Activated naive CD8-positive, alpha-beta T cell treated with anti-CD3 and anti-CD28 coated beads, Interleukin-2, amount 50 U/mL, for 24 hours (primary cell): ENCODE measurements at regions not wholly inside any gene's neighbourhood (a gene's known extent, or its start where the extent isn't known, plus 50 kb on each side); places are given as distances from the start of the nearest gene placed in this dataset.

Experiments
- ATAC-seq: fragments of 150-1000 bp; cut with Tn5 transposase; one replicate; pipeline ENCODE4 v1.10.0; 2021
- DNase-seq: peaks from one replicate; pipeline ENCODE4 v3.0.0; 2021
- H3K27ac Mint-ChIP-seq: one replicate; pipeline ENCODE4 v1.8.0; 2021; ENCODE audit warnings: mild to moderate bottlenecking, mixed read lengths
- H3K27me3 Mint-ChIP-seq: one replicate; pipeline ENCODE4 v1.8.0; 2021; ENCODE audit warnings: mixed read lengths
- H3K36me3 Mint-ChIP-seq: one replicate; pipeline ENCODE4 v1.8.0; 2021; ENCODE audit warnings: low read depth, mixed read lengths
- H3K4me1 Mint-ChIP-seq: one replicate; pipeline ENCODE4 v1.8.0; 2021; ENCODE audit warnings: mixed read lengths
- H3K4me3 Mint-ChIP-seq: one replicate; pipeline ENCODE4 v1.8.0; 2021; ENCODE audit warnings: mild to moderate bottlenecking, moderate library complexity, mixed read lengths
- H3K9me3 Mint-ChIP-seq: one replicate; pipeline ENCODE4 v1.8.0; 2021; ENCODE audit warnings: mixed read lengths

DNA sequence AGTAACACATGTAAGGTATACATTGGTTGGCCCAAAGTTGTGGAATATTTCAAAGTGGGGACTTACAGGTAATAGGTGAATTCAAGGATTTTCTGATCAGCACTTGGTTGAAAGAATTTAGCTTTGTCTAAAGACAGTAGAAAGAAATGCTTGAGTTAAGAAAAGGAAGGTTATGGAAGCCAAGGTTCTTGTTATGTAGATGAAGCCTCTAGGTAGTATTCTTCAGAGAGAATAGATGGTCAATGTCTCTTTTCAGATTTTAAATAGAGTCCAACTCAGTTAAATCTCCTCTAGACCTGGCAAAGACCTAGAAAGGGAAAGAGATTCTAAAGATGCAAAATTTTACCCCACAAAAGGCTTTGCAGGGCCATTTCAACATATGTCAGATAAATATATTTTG lies 157.4 kb downstream of the ANKRD30B start:
- no peak overlapping the region for H3K4me3 Mint-ChIP-seq
- no peak overlapping the region for H3K27ac Mint-ChIP-seq
- no peaks in the 10 kb centered on the region for H3K36me3 Mint-ChIP-seq
- H3K4me1 Mint-ChIP-seq, result no peaks in the 10 kb centered on the region
- ATAC-seq, result no peak
- no peaks in the 10 kb centered on the region for H3K27me3 Mint-ChIP-seq
- no peak for DNase-seq
- H3K9me3 Mint-ChIP-seq, result no peaks in the 10 kb centered on the region

DNA sequence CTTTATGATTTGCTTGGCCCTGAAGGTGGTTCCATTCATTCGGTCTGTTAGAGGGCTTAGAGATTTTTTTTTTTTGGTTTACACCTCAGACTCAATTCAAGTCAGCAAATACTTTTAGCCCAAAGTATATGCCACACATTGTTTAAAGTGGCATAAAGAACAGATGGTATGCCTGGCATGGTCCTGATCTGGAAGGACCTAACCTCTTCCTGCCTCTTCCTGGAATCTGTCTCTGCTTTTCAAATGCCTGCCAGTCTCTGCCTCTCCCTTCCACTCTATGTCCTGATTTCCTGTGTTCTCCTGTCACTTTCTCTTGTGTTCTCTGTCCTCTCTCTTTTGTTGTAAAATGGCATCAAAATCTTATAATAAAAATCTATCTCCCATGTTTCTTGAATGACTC lies 158.0 kb downstream of the ANKRD30B start:
- H3K27me3 Mint-ChIP-seq, result no peaks in the 10 kb centered on the region

DNA sequence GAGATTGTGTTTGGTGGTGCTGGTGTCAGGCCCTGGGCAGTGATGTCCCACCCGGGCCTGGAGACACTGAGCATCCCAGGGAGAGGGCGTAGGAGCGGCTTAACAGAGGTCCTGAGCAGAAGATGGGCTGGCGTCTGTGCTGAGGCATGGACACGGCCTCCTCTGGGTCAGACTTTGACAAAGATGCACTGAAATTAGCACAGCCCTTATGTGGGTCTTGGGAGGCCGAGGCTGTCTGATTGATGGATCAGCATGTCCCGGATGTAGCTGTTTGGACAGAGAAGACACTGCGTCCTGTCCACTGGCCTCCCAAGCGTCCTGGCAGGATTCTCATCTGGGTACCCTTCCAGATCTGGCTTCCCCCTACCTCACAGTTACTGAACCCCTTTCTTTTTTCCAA lies 159.4 kb downstream of the ANKRD30B start:
- DNase-seq (no peak), ATAC-seq (no peak)
- Mint-ChIP-seq H3K4me1 (no peaks in the 10 kb centered on the region), H3K27ac (no peak overlapping the region), H3K36me3 (no peaks in the 10 kb centered on the region), H3K9me3 (no peaks in the 10 kb centered on the region), H3K4me3 (no peak overlapping the region), H3K27me3 (no peaks in the 10 kb centered on the region)

More for the DNA sequence above, 158.0 kb downstream of the ANKRD30B start:
- Mint-ChIP-seq H3K27ac (no peak overlapping the region), H3K9me3 (no peaks in the 10 kb centered on the region), H3K4me3 (no peak overlapping the region), H3K4me1 (no peaks in the 10 kb centered on the region), H3K36me3 (no peaks in the 10 kb centered on the region)
- DNase-seq, result no peak
- no peak for ATAC-seq

DNA sequence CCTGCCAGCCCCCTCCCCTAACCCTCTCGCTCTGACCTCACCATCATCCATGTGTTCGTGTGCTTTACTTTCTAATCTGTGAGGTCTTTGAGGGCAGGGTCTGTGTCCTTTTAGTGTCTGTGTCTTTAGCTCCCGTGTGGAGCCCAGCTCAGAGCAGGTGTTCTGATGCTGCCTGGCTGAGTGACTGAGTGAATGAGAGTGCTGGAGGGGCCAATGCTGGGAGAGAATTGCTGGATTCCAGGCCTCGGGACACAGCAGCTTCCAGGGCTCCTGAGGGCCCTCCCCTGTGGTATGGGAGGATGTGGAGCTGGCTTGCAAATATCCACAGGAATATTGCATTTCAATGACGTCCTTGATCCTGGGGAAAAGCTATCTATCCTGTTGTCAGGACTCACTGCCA lies 160.6 kb downstream of the ANKRD30B start:
- ATAC-seq, result no peak
- H3K9me3 Mint-ChIP-seq, result no peaks in the 10 kb centered on the region
- H3K27ac Mint-ChIP-seq, result no peak overlapping the region
- H3K4me3 Mint-ChIP-seq, result no peak overlapping the region
- DNase-seq, result no peak
- H3K27me3 Mint-ChIP-seq, result no peaks in the 10 kb centered on the region
- no peaks in the 10 kb centered on the region for H3K36me3 Mint-ChIP-seq
- no peaks in the 10 kb centered on the region for H3K4me1 Mint-ChIP-seq

DNA sequence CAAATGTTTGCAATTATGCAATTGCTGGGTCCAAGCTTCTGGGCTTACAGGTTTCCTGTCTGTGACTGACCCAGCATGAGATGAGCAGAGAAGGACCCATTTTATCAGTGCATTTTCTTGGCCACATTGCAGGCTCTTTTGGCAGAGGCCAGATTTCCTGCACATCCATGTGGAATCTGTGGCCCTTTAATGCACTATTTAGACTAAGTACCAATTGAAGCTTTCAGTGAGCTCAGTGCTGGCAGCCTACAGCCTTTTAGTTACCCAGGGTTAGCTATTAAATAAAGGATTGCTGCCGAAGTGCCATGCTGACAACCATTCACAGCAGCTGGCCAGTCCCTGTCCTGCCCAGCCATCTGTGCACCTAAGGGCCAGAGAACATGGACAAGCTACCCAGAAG lies 165.0 kb downstream of the ANKRD30B start:
- no peaks in the 10 kb centered on the region for H3K27me3 Mint-ChIP-seq
- H3K4me3 Mint-ChIP-seq, result no peak overlapping the region
- DNase-seq (no peak), ATAC-seq (no peak)
- H3K4me1 Mint-ChIP-seq, result no peaks in the 10 kb centered on the region
- H3K27ac Mint-ChIP-seq, result no peak overlapping the region
- no peaks in the 10 kb centered on the region for H3K36me3 Mint-ChIP-seq
- no peaks in the 10 kb centered on the region for H3K9me3 Mint-ChIP-seq

DNA sequence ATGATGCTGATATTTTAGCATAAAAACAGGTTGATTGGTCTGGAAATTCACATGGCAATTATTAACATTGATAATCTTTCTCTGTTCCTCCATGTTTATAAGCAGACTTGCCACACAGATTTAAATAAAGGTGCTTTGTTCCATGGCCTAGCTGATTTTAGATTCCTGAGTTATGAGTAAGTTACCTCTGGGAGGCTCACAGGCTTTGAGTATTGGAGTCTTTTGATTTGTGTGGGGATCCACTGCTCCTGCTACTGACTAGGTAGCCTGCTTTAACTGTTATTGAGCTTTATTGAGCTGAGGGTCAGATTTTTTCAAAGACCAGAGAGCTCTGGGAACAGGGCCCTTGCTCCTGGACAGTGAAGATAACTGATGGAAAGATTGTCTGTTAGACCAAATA lies 166.1 kb downstream of the ANKRD30B start:
- H3K36me3 Mint-ChIP-seq, result no peaks in the 10 kb centered on the region
- ATAC-seq, result no peak
- no peaks in the 10 kb centered on the region for H3K27me3 Mint-ChIP-seq
- H3K4me3 Mint-ChIP-seq, result no peak overlapping the region
- H3K4me1 Mint-ChIP-seq, result no peaks in the 10 kb centered on the region
- H3K27ac Mint-ChIP-seq, result no peak overlapping the region
- H3K9me3 Mint-ChIP-seq, result no peaks in the 10 kb centered on the region
- no peak for DNase-seq

DNA sequence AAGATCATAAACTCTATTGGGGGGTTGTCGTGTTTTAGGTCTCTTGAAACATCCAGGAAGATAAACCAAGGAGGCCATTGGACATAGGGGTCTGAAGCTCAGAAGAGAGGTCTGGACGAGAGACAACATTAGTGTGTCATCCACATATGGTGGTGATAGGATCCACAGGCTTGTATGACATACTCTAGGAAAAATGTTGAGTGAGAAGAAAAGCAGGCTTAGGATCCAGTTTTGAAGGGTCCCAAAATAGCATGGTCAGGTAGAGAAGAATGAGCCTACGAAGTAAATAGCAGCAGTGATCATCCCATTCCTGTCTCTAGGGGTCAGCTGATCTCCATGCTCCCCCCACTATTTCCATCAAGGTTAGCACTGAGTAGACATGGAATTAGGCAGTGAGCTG lies 166.8 kb downstream of the ANKRD30B start:
- H3K27me3 Mint-ChIP-seq, result no peaks in the 10 kb centered on the region
- ATAC-seq (no peak), DNase-seq (no peak)
- no peaks in the 10 kb centered on the region for H3K9me3 Mint-ChIP-seq
- no peak overlapping the region for H3K4me3 Mint-ChIP-seq
- H3K36me3 Mint-ChIP-seq, result no peaks in the 10 kb centered on the region
- H3K4me1 Mint-ChIP-seq, result no peaks in the 10 kb centered on the region
- no peak overlapping the region for H3K27ac Mint-ChIP-seq

DNA sequence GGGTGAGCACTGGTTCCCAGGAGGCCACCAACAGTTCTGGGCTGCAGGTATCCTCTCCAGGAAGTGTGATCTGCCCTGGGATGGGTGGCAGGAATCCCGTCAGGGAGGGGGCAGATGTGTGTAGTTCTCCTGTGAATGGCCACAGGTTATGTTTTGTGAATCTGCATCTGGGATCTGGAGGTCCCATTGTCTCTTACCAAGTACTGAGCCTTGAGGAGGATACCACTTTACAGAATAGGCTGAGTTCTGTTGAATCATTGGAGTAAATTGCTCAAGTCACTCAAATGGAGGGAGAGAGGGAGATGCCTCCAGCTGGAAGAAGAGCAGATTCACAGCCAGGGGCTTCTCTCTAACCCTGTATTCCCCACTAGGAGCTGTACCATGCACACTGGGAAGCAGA lies 168.2 kb downstream of the ANKRD30B start:
- no peak for ATAC-seq
- Mint-ChIP-seq H3K9me3 (no peaks in the 10 kb centered on the region), H3K36me3 (no peaks in the 10 kb centered on the region), H3K27me3 (no peaks in the 10 kb centered on the region), H3K4me3 (no peak overlapping the region), H3K4me1 (no peaks in the 10 kb centered on the region), H3K27ac (no peak overlapping the region)
- no peak for DNase-seq

DNA sequence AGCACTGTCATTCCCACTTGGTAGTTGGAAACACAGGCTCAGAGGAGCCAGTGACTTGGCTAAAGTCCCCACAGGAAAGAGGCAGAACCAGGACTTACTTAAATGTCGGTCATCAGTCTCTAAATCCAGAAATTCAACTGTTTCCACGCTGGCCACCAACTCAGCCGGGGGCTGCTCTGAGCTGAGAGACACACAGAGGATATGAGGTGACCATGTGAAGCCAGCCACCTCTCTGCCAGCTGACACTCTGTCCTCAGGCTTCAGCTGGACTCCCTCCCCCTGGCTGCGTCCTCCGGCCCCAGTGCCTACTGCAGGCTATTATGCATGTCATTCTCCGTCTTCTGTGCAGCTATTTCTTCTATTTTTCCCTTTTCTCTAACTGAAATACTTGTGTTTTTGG lies 168.9 kb downstream of the ANKRD30B start:
- DNase-seq (no peak), ATAC-seq (no peak)
- no peak overlapping the region for H3K27ac Mint-ChIP-seq
- H3K4me3 Mint-ChIP-seq, result no peak overlapping the region
- H3K27me3 Mint-ChIP-seq, result no peaks in the 10 kb centered on the region
- H3K36me3 Mint-ChIP-seq, result no peaks in the 10 kb centered on the region
- H3K4me1 Mint-ChIP-seq, result no peaks in the 10 kb centered on the region
- no peaks in the 10 kb centered on the region for H3K9me3 Mint-ChIP-seq

DNA sequence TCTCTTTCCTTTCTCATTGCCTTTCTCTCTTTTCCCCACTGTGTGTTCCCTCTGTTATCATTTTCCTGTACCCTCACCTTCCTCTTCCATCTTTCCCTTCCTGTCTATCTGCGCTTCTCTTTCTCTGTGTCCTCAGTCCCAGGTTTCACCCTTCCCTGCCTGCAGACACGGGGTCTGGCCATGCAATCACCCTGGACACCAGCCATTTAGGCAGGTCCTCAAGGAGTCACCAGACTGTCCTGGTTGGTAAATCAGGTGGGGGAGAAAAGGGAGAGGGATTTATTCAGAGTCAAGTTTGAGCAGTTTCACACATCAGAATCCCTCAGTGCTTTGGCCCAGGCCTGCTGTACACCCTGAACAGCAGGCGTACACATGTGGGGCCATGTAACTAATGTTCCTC lies 169.3 kb downstream of the ANKRD30B start:
- no peaks in the 10 kb centered on the region for H3K4me1 Mint-ChIP-seq
- H3K9me3 Mint-ChIP-seq, result no peaks in the 10 kb centered on the region
- no peak overlapping the region for H3K4me3 Mint-ChIP-seq
- no peaks in the 10 kb centered on the region for H3K27me3 Mint-ChIP-seq
- no peak for DNase-seq
- no peak overlapping the region for H3K27ac Mint-ChIP-seq
- no peak for ATAC-seq
- no peaks in the 10 kb centered on the region for H3K36me3 Mint-ChIP-seq

DNA sequence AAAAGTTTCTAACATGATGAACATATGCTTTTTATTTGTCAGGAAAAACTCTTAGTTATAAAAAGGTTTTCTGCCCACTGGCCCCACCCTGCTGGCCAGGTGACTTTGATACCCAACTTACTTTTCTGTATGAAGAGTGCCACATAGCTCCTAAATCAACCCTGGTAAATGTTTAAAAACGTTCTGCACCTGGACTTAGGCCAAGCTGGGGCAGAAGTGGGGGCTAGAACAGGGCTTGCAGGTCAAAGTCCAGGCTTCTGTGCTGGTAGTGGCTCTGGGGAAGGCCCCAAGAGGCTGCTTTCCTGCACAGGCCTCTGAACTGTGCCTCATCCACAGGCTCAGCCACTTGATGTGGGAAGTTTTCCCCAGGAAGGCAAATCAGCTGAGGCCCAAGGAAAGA lies 171.7 kb downstream of the ANKRD30B start:
- no peak for DNase-seq
- no peak overlapping the region for H3K27ac Mint-ChIP-seq
- no peaks in the 10 kb centered on the region for H3K9me3 Mint-ChIP-seq
- ATAC-seq, result no peak
- no peaks in the 10 kb centered on the region for H3K4me1 Mint-ChIP-seq
- no peak overlapping the region for H3K4me3 Mint-ChIP-seq
- H3K36me3 Mint-ChIP-seq, result no peaks in the 10 kb centered on the region
- H3K27me3 Mint-ChIP-seq, result no peaks in the 10 kb centered on the region

DNA sequence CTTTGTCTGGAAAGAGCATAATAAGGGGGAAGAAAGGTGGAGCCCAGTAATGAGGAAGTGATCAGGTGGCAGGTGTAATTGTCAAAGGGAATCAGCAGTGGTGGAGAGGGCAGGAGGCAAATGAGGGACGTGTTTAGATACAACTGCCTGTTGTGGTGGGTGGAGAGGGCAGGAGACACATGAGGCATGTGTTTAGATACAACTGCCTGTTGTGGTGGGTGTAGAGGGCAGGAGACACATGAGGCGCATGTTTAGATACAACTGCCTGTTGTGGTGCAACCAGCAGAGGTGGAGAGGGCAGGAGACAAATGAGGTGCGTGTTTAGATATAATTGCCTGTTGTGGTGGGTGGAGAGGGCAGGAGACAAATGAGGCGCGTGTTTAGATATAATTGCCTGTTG lies 173.1 kb downstream of the ANKRD30B start:
- H3K4me3 Mint-ChIP-seq, result no peak overlapping the region
- DNase-seq (no peak), ATAC-seq (no peak)
- H3K36me3 Mint-ChIP-seq, result no peaks in the 10 kb centered on the region
- H3K27ac Mint-ChIP-seq, result no peak overlapping the region
- no peaks in the 10 kb centered on the region for H3K4me1 Mint-ChIP-seq
- no peaks in the 10 kb centered on the region for H3K27me3 Mint-ChIP-seq
- no peaks in the 10 kb centered on the region for H3K9me3 Mint-ChIP-seq

DNA sequence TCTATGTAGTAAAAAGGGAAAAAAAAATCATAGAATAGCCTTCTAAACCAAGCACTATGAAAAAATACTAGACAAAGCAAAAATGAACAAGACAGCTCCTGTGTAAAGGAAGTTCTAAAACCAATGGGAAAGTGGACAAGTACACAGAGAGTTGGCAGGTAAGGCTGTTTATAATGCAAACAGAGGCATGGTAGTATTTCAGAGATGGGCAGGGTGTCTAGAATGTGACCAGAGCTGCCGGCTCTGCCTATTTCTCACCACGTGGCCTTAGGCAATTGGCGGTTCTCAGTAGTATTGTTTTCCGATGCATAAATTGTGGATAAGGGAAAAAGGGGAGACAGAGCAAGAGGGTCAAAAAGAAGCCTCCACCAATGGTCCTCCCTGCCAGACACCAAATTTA lies 173.6 kb downstream of the ANKRD30B start:
- no peak for ATAC-seq
- Mint-ChIP-seq H3K27ac (no peak overlapping the region), H3K36me3 (no peaks in the 10 kb centered on the region), H3K27me3 (no peaks in the 10 kb centered on the region), H3K4me3 (no peak overlapping the region), H3K4me1 (no peaks in the 10 kb centered on the region), H3K9me3 (no peaks in the 10 kb centered on the region)
- DNase-seq, result no peak

DNA sequence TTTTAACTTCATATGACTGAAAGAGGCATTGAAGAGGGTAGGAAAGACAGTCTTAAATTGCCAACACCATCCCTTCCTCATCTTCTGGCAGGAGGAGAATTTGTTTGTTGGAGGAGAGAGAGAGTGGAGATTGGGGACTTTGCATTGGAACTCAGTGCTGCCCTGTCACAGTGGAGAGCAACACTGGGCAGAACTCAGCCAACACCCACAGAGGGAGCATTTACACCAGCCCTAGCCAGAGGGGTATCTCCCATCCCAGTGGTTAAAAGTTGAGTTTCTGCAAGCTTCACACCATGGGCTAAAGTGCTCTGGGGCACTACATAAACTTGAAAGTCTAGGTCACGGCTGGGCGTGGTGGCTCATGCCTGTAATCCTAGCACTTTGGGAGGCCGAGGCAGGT lies 174.1 kb downstream of the ANKRD30B start:
- no peak for ATAC-seq
- Mint-ChIP-seq H3K36me3 (no peaks in the 10 kb centered on the region), H3K27ac (no peak overlapping the region), H3K4me3 (no peak overlapping the region), H3K4me1 (no peaks in the 10 kb centered on the region), H3K27me3 (no peaks in the 10 kb centered on the region), H3K9me3 (no peaks in the 10 kb centered on the region)
- no peak for DNase-seq

DNA sequence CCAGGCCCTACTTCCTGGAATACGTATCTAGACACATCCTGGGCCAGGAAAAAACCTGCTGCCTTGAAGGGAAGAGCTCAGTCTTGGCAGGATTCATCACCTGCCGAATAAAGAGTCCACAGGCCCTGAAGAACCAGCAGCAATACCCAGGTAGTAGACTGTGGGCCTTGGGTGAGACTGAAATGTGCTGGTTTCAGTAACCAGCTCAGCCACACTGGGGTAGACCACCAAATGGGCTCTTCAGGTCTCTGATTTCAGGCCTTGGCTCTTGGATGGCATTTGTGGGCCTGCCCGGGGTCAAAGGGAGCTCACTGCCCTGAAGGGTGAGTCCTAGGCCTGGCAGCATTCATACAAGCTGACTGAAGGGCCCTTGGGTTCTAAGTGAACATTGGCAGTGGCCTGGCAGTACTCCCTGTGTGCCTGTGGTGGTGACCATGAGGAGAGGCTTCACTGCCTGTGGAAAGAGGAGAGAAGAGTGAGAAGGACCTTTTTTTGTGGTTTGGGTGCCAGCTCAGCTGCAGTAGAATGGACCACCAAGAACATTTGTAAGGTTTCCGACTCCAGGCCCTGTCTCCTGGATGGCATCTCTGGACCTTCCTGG lies 175.1 kb downstream of the ANKRD30B start:
- H3K27me3 Mint-ChIP-seq, result no peaks in the 10 kb centered on the region
- H3K9me3 Mint-ChIP-seq, result no peaks in the 10 kb centered on the region
- no peaks in the 10 kb centered on the region for H3K36me3 Mint-ChIP-seq
- DNase-seq (no peak), ATAC-seq (no peak)
- no peaks in the 10 kb centered on the region for H3K4me1 Mint-ChIP-seq
- no peak overlapping the region for H3K27ac Mint-ChIP-seq
- H3K4me3 Mint-ChIP-seq, result no peak overlapping the region

DNA sequence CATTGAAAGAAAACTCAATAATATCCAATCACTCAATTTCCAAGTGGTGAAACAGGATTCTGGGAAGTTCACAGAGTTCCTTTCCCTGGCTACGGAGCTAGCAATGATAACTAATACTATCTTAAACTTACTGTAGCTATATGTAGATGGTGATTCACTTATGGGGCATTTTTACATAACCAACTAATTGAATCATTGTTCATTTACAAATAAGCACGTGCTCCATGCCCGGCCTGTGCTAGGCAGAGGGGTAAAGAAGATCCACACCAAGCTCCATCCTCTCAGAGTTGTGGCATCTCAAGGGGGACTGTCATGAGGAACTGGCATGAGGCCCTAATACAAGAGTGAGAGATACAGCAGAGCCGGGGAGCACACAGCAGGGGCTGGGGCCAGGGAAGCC lies 176.3 kb downstream of the ANKRD30B start:
- Mint-ChIP-seq H3K4me1 (no peaks in the 10 kb centered on the region), H3K9me3 (no peaks in the 10 kb centered on the region), H3K27me3 (no peaks in the 10 kb centered on the region), H3K27ac (no peak overlapping the region), H3K36me3 (no peaks in the 10 kb centered on the region), H3K4me3 (no peak overlapping the region)
- DNase-seq, result no peak
- ATAC-seq, result peak; percentile 16
